HL-60 (cell line): ENCODE measurements at regions not wholly inside any gene's neighbourhood (a gene's known extent, or its start where the extent isn't known, plus 50 kb on each side); places are given as distances from the start of the nearest gene placed in this dataset.

Experiments
- POLR2AphosphoS5 ChIP-seq: IDR thresholded peaks from 2 replicates; pipeline ENCODE4 v1.6.1; 2012; ENCODE audit warnings: low read depth
- TF ChIP-seq, protein P1 (sequence below): IDR thresholded peaks from one replicate; pipeline ENCODE4 v1.5.1; 2011; ENCODE audit warnings: low read length, control low read depth, inconsistent platforms; ENCODE audit not compliant: insufficient read depth

DNA sequence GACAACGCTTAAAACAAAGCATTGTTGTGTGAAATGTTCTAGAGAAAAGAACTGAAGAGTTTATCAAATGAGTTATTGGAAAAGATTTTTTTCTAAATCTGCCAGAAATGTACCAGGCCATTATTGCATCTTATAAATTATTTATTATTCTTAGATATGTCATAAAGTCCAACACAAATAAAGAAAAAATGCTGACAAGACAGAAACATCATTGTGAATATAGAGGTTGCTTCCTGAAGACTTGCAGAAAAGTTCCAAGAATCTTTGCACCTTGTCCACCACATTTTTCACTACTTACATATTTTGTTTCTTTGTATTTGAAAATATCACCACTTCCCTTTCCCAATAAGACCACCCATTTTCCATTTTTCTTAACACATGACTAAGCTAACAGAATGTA, 545.8 kb downstream of the IQCM start:
- TF ChIP-seq, protein P1, sequence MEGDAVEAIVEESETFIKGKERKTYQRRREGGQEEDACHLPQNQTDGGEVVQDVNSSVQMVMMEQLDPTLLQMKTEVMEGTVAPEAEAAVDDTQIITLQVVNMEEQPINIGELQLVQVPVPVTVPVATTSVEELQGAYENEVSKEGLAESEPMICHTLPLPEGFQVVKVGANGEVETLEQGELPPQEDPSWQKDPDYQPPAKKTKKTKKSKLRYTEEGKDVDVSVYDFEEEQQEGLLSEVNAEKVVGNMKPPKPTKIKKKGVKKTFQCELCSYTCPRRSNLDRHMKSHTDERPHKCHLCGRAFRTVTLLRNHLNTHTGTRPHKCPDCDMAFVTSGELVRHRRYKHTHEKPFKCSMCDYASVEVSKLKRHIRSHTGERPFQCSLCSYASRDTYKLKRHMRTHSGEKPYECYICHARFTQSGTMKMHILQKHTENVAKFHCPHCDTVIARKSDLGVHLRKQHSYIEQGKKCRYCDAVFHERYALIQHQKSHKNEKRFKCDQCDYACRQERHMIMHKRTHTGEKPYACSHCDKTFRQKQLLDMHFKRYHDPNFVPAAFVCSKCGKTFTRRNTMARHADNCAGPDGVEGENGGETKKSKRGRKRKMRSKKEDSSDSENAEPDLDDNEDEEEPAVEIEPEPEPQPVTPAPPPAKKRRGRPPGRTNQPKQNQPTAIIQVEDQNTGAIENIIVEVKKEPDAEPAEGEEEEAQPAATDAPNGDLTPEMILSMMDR = no peak
- no peak for TF ChIP-seq POLR2AphosphoS5
